OCI-LY3 (cell line): ENCODE measurements at regions not wholly inside any gene's neighbourhood (a gene's known extent, or its start where the extent isn't known, plus 50 kb on each side); places are given as distances from the start of the nearest gene placed in this dataset.

Experiments
- H2AFZ ChIP-seq: fragments of 200-600, 300-600 bp; shearing (Covaris generic); 2 replicates; pipeline ENCODE4 v1.6.0; 2014; ENCODE audit warnings: antibody characterized with exemption, low read depth, low read length
- H3K27ac ChIP-seq: fragments of 200-600, 300-600 bp; sonication (generic); 2 replicates; pipeline ENCODE4 v1.5.1; 2014; ENCODE audit warnings: mild to moderate bottlenecking, low read length, moderate library complexity, mixed read lengths
- H3K27me3 ChIP-seq: fragments of 200-600, 300-600 bp; sonication (generic); 2 replicates; pipeline ENCODE4 v1.6.1; 2014; ENCODE audit warnings: low read depth, low read length, mixed read lengths
- H3K36me3 ChIP-seq: fragments of 200-600, 300-600 bp; sonication (generic); replicated peaks from 2 replicates; pipeline ENCODE3; 2014; ENCODE audit warnings: low read depth, low read length, mixed read lengths
- H3K4me1 ChIP-seq: fragments of 300-600, 200-600 bp; sonication (generic); 2 replicates; pipeline ENCODE4 v1.6.1; 2014; ENCODE audit warnings: low read length, mixed read lengths
- H3K4me2 ChIP-seq: fragments of 200-600, 300-600 bp; sonication (generic); 2 replicates; pipeline ENCODE4 v1.6.1; 2014; ENCODE audit warnings: low read length, mixed read lengths
- H3K4me3 ChIP-seq: fragments of 300-600, 200-600 bp; sonication (generic); 2 replicates; pipeline ENCODE4 v1.5.1; 2014; ENCODE audit warnings: antibody characterized with exemption, mild to moderate bottlenecking, low read length, moderate library complexity
- H3K79me2 ChIP-seq: fragments of 300-600, 200-600 bp; shearing (Covaris generic); 2 replicates; pipeline ENCODE4 v1.6.1; 2014; ENCODE audit warnings: mild to moderate bottlenecking, low read length, mixed read lengths
- H3K9ac ChIP-seq: fragments of 300-600, 200-600 bp; shearing (Covaris generic); 2 replicates; pipeline ENCODE4 v1.6.0; 2014; ENCODE audit warnings: mild to moderate bottlenecking, low read length, moderate library complexity
- H3K9me3 ChIP-seq: fragments of 200-600, 300-600 bp; shearing (Covaris generic); 2 replicates; pipeline ENCODE4 v1.6.1; 2014; ENCODE audit warnings: low read length, mixed read lengths; ENCODE audit not compliant: insufficient read depth
- H4K20me1 ChIP-seq: fragments of 200-600, 300-600 bp; sonication (generic); 2 replicates; pipeline ENCODE4 v1.6.1; 2016; ENCODE audit warnings: low read length, mixed read lengths; ENCODE audit not compliant: insufficient read depth
- EZH2phosphoT487 ChIP-seq: fragments of 200-600 bp; shearing (Covaris generic); IDR thresholded peaks from 2 replicates; pipeline ENCODE4 v1.6.1; 2018; ENCODE audit warnings: antibody characterized with exemption, mixed run types, low read depth
- TF ChIP-seq, protein P1 (sequence below): fragments of 200-600, 300-600 bp; sonication (generic); IDR thresholded peaks from 2 replicates; pipeline ENCODE4 v1.5.1; 2014; ENCODE audit warnings: antibody characterized with exemption, low read length, low read depth

DNA sequence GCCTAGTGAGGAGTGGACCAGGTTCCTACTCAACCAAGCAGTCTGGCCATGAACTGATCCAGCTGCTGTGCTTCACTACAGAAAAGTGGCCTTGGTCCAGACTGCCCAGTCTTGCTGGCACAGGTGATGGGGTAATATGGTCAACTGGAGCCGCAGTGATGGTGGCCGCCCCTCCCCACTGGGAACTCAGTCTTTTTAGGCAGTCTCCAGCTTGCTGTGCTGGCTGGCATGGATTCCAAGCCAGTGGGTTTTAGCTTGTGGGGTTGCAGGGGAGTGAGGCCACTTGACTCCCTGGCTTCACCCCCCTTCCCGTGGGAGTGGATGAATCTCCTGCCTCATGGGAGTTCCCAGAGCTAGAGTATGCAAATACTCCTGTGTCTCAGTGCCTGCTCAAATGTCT lies 52.7 kb upstream of the CDK6 start:
- no peak for TF ChIP-seq EZH2phosphoT487
- TF ChIP-seq, protein P1, sequence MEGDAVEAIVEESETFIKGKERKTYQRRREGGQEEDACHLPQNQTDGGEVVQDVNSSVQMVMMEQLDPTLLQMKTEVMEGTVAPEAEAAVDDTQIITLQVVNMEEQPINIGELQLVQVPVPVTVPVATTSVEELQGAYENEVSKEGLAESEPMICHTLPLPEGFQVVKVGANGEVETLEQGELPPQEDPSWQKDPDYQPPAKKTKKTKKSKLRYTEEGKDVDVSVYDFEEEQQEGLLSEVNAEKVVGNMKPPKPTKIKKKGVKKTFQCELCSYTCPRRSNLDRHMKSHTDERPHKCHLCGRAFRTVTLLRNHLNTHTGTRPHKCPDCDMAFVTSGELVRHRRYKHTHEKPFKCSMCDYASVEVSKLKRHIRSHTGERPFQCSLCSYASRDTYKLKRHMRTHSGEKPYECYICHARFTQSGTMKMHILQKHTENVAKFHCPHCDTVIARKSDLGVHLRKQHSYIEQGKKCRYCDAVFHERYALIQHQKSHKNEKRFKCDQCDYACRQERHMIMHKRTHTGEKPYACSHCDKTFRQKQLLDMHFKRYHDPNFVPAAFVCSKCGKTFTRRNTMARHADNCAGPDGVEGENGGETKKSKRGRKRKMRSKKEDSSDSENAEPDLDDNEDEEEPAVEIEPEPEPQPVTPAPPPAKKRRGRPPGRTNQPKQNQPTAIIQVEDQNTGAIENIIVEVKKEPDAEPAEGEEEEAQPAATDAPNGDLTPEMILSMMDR: no peak
- no peaks in the 10 kb centered on the region for H3K36me3 ChIP-seq
- no peaks in the 10 kb centered on the region for H3K27me3 ChIP-seq
- no peak overlapping the region for H3K4me2 ChIP-seq
- H3K79me2 ChIP-seq: no peaks in the 10 kb centered on the region
- H3K4me1 ChIP-seq: peaks cover 9% of the 10 kb centered on the region
- no peak overlapping the region for H2AFZ ChIP-seq
- no peak overlapping the region for H3K4me3 ChIP-seq
- no peaks in the 10 kb centered on the region for H4K20me1 ChIP-seq
- H3K27ac ChIP-seq: no peak overlapping the region
- H3K9ac ChIP-seq: no peak overlapping the region
- no peaks in the 10 kb centered on the region; the same call in 1 of the 2 replicates for H3K9me3 ChIP-seq
